HG02973 (cell line): ENCODE measurements at regions not wholly inside any gene's neighbourhood (a gene's known extent, or its start where the extent isn't known, plus 50 kb on each side); places are given as distances from the start of the nearest gene placed in this dataset.
A peak's percentile ranks its signal among the peaks of the same experiment; 100 is the strongest.

Experiments
- ATAC-seq: cut with Tn5 transposase; IDR thresholded peaks from one replicate; pipeline ENCODE4 v1.9.1; 2021; ENCODE audit warnings: moderate library complexity; ENCODE audit not compliant: unreplicated experiment

DNA sequence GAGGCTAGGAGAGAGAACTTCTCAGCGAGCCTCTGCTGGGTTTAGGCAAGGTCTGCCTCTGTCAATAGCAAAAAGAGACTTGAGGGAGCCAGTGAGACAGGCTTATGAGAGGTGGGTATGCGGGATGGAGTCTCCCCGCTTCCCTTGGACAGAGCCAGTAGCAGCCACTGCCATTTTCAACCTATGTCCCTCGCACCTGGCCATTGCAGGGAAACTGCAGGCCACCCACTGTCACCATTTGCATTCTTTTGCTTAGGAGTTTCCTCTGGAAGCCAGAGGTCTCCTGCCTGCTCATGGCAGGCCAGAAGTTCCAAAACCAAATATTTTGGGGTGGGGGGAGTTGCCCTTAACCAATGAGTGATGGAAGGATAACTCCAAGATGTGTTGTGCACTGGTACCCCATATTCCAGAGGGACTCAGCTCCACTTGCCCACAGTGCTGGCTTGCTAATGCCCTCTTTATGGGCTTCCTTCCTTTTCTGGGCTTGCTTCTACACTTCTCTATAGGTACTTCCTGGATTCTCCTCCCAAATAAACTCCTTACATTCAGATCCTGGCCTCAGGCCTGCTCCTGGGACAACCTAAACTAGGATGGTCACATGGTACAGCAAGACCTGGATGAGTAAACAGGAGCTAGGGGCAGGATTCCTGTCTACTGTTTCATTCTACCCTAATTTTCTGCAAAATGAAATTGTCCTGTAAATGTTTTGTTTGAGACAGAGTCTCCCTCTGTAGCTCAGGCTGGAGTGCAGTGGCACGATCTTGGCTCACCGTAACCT, 108.9 kb upstream of the PROK2 start:
- no peak for ATAC-seq

DNA sequence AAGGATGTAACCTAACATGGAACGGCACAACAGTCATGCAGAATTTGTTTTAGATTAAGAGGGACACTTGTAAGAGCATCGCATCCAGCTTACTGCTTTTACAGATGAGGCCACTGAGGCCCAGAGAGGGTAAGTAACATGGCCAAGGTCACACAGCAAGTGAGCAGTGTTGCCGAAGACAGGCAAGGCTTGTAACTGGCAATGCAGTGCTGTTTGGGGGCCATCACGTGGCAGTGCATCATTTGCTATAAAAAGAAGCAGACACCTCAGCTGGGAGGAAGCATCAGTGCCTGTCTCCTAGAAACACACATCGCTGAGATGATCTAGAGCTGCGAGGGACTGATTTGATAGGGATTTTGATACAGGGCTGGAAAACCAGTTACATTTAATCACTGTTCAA, 108.2 kb upstream of the PROK2 start:
- ATAC-seq, result no peak

DNA sequence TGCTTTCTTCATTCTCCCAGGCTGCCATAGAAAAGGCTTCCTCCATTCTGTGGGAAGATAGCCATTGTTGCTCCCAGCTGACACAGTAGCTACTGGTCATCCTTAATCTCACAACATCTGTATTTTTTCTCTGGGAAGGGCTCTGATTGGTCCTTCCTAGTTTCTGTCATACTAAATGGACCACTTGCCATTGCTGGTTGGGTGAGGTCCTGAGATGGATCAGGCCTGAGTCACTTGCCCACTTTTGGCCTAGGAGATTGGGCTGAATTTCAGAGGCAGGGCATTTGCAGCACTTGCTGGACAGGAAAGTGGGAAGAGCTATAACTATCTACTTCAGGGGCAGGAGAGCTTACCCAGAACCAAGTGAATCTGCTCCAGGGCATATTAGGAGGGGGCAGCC, 106.5 kb upstream of the PROK2 start:
- no peak for ATAC-seq

DNA sequence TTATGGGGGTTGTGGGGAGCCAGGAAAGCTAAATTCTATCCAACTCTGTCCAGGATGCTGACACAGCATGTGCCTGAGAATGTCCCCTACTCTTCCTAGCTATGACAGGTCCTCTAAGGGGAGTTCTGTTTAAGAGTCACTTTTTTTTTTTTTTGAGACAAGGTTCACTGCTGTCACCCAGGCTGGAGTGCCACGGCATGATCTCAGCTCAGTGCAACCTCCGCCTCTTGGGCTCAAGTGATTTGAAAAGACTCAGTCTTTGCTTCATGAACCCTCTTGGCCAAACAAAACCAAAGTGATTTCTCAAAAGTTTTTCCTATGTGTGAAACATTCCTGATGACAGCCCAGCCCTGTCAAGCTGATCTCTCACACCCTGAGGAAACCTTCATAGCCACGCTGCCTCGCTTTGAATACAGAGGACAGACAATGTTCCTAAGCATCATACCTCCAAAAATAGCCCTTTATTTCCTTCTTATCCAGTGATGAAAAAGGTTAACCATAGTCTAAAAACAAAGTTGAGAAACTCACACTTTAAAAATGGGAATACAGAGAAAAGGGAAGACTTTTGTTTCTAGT, 105.5 kb upstream of the PROK2 start:
- ATAC-seq, result no peak

DNA sequence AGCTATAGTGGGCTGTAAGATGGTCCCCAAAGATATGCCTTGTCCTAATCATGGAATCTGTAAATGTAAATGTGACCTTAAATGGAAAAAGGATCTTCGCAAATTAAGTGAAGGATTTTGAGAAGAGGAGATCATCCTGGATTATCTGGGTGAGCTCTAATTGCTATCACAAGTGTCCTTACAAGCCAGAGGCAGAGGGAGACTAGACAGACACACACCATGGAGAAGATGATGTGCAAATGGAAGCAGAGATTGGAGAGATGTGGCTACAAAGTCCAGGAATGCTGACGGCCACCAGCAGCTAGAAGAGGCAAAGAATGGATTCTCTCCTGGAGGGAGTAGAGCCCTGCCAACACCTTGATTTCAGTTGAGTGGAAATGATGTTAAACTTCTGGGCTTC, 102.3 kb upstream of the PROK2 start:
- ATAC-seq, result no peak

DNA sequence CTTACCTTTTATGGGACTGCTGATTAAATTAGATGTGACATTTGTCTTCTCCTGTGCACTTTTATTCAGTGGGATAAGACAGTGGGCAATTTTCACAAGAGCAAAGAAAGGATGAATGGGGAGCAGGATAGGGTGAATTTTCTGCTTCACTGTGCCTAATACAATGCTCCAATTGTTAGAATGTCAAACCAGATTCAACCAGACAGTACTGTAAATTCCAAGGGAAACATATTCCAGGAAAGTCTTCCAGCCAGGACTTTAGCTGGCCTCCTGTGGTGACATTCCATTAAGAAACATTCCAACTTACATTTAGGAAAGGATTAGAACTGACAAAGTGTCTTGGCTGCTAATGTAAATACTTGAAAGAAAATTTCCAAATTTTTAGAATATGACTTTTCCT, 100.1 kb upstream of the PROK2 start:
- ATAC-seq, result no peak

DNA sequence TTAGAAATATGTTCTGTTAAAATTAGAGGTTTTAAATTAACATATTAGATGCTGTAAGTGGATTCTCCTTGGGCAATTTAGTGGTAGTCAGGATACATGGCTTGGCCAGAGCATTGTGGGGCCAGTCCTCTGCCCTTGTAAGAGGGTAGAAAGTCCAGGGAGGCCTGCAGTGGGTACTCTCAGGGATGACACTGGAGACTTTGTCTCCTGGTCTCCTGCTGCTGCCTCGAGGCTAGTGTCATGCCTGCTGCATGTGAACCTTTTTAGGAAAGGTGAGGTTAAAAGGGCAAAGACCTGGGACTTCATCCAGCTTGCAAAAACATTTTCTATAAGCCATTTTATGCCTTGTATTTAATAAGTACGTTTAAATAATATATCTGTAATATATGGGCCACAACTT, 96.8 kb upstream of the PROK2 start:
- no peak for ATAC-seq

DNA sequence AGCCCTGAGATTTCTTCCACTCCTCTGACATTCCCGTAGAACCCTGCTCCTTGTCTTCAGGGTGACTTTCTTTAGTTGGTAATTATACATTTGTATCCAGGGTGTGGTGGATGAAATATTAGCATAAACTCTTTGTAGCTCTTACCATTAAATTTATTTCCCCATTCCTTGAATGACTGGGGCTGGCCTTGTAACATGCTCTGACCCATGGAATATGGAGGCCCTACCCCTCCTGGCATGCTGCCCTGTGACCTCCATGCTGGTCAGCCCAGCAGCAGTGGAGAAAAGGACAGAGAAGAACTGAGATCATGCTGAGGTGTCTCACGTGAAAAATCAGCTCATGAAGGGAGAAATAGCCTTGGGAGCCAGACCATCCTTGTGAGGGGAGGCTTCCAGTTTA, 96.1 kb upstream of the PROK2 start:
- ATAC-seq, result no peak

DNA sequence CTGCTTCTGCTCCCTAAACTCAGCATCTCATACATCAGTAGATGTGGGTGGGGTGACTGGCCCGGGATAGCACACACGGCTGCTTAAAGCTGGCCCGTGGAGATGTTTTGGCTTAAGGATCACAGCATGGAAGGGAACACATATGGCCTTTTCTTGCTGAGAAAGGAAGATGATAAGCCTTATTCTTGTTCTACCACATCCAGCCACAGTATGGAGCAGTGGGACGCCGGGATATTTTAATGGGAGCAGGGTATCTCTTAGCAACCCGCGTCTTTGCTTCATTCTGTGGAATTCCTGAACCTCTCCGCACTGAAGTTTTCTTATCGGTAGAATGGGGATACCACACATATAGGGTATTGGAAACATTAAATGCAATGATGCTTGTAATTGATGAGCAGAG, 94.1 kb upstream of the PROK2 start:
- no peak for ATAC-seq

DNA sequence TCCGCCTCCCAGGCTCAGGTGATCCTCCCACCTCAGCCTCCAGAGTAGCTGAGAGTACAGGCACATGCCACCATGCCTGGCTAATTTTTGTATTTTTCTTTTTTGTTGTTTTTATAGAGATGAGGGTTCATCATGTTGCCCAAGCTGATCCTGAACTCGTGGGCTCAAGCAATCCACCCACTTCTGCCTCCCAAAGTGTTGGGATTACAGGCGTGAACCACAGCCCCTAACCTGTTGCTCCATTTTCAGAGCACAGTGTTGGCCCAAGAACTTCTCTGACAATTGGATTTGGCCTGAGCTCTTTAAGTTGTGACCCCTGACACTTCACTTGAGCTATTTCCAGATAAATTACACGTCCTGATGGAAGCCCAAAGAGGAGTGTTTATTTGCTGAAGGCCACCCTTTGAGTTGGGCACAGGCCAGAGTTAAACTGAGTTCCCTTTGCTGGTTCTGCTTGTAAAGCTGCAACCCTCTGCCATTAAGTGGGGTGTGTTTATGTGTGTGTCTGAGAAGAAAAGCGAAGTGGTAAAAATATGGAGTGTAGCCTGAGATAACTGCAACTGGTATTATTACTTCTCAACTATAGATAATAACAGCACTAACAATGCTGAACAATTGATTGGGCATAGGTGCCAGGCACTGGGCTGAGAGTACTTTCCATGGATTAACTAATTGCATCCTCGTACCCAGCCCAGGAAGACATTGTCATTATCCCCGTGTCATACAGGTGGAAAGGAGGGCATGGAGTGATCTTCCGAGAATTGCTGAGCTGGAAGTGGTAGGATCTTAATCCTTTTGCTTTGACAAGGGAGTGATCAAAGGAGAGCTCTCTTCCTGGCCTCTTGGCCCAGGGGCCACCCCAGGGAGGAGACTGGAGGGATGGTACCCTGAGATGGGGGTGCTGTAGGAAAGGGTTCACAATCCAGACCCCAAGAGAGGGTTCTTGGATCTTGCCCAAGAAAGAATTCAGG, 91.5 kb upstream of the PROK2 start:
- no peak for ATAC-seq

DNA sequence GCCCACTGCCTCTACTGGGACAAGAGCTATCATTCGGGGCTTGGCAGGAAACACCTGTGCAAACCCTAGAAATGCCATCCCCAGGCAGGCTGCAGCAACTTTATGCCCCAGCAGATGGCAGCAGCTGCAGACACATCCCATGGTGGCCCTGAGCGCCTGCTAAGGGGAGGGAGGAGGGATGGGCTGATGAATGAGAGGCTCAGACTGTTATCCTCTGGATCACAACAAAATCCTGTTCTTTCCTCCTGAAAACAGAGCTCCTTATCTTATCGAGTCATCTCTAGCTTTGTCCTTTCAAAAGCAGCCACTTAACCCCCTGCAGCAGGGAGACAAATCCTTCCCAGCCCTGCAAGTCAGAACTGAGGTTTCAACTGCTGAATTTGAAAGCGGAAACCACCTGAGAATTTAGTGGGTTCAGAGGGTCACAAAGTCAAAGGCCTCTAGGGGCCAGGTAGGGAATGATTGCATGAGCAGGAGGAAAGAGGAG, 90.6 kb upstream of the PROK2 start:
- peak; percentile 85 for ATAC-seq

DNA sequence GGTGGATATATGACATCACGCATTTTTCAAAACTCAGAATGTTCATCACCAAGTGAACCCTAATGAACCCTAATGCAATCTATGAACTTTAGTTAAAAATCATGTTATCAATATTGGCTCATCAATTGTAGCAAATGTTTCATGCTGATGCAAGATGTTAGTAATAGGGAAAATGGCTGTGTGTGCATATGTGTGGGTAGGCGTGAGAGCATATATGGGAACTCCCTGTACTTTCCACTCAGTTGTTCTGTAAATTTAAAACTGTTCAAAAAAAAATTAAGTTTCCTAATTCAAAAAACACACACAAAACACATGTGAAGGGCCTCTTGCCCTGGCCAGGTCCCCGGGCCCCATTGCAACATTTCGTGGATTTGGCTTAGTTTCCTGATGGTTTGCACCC, 89.7 kb upstream of the PROK2 start:
- ATAC-seq, result no peak

DNA sequence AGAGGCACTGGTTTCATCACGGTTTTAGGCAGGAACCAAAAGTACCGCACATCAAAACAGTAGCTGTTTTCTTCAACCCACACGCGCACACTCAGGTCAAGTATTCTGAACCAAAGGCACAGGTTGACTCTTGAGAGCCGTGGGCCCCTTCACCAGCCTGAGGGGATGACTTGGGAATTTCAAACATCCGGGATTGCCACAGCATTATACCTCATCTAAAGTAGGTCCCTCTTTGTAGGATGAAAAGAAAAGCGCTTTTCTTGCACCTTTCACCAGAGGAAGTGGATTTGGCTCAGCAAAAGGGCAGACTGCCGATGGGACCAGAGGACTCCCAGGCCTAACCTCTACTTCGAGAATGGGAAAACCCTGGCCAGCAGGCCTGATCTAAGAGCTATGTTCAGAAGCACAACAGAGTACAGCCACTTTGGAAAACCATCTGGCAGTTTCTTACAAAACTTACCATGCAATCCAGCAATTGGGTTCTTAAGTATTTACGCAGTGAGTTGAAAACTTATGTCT, 88.2 kb upstream of the PROK2 start:
- no peak for ATAC-seq

DNA sequence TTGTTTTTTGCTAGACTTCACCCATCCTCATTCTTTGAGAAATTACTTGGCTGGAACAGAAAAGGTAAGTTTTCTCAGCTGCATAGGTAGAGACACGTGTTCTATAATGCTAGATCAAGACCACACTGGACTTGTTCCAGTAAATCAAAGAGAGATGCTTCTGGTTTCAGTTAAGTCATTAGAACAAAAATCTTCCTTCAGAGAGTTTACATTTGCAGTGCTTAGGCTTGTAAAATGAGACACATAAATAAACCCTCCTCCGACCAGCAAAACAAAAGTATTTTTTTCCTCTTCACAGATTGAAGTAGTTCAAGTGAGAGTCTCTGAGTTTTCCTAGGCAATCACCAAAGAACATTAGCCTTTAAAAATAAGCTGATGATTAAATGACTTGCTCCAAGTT, 87.3 kb upstream of the PROK2 start:
- ATAC-seq, result no peak

DNA sequence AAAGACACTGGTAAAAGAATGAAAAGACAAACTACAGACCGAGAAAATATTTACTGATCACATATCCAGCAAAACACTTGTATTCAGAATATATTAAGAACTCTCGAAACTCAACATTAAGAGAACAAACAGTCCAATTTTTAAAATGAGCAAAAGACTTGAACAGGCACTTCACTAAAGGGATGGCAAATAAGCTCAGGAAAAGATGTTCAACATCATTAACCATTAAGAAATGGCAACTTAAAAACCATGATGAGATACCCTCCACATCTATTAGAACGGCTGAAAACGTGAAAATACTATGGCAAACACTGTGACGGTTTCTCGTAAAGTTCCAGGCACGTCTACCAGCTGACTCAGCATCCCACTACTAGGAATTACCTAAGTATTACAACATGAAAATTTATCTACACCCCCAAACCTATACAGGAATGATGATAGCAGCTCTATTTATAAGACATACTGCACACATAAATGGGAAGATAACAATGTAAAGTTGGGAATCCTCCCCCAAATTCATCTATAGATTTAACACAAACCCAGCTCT, 86.1 kb upstream of the PROK2 start:
- no peak for ATAC-seq

DNA sequence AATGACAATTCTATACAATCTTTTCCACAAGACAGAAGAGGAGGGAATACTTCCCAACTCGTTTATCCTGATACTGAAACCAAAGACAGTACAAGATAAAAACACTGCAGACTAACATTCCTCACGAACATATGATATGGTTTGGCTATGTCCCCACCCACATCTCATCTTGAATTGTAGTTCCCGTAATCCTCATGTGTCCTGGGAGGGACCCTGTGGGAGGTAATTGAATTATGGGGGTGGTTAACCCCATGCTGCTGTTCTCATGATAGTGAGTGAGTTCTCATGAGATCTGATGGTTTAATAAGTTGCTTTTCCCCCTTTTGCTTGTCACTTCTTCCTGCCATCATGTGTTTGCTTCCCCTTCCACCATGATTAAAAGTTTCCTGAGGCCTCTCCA, 83.9 kb upstream of the PROK2 start:
- ATAC-seq, result no peak

DNA sequence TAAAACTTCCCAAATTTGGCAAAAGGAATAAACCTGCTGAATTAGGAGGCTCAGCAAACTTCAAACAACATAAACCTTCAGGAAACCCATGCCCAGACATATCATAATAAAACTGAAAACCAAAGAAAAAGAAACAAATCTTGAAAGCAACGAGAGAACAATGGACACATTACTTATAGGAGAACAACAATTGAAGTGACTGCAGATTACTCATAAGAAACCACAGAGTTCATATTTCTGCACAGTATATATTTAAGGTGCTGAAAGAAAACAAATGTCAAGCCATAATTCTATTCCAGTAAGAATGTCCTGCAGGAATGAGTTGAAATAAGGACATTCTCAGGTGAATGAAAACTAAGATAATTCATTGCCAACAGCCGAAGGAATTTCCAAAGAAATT, 80.8 kb upstream of the PROK2 start:
- no peak for ATAC-seq

DNA sequence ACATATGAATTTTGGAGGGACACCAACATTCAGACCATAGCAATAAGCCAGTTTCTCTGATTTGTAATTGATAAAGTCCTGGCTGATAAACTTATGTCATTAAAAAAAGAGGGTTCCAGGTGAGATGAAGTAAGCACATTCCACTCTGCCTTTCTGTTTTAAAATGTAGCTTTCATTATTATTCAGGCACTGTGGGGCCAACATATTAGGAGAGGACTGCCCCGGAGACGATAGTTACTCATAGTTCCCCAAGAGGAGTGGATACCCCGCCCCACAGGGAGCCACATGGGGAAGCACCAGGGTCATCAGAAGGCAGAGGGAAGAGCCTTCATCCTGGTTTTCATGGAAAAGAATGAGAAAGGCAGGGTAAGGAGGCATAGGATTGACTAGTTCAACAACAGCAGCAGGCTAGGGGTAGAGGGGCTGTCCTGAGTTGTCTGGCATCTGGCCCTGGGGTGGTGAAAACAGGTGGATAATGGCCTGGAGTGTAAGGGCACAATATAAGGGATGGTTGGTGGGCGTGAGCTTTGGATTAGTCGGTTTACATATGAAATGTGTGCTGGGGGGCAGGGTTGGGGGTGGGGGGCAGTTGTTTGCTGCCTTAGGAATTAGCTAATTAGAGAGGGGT, 78.7 kb upstream of the PROK2 start:
- no peak for ATAC-seq

DNA sequence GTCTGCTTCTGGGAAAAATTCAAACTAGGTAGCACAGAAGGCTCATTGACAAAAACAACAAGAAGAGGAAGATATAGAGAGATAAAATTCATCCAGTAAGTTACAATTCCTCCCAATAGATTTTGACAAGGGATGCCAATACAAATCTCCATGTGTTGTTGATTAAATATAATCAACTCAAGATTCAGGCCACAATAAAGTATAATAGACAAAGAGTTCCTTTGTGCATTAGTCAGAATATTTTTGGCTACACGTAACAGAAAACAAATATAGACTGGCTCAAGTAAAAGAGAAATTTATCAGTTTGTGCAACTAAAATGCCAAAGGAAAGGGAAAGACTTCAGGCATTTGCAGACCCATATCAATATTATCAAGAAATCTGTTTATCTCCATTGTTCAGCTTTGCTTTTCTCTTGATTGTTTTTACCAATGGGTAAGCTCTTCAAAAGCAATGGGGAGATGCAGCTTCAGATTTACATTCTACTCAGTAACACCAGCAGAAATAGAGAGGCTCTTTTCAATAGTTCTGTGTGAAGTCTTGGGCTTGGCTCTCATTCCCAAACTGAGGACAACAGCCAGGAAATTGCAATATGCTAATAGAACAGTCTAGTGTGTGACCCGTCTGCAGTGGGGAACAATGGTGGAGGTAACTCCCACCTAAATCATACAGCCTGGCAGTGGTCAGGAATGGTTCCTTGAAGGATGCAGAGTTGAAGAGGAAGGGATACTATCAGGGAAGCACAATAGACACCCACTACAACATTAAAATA, 77.6 kb upstream of the PROK2 start:
- ATAC-seq, result no peak

DNA sequence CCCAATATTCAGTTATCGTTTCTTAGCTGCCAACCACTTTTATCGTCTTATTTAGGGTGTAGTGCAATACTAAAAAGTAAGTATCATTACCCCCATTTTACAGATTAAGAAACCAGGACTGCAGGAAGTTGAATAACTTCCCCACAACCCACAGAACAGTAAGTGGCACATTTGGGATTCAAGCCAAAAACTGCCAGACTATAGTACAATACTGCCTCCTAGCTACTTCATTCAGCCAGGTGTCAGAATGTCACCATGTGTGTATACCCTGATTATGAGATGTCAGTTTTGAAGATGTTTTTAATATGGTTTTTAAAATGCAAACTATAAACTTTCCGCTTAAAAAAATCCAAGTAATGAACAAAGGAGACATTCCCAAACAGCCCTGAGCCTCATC, 74.2 kb upstream of the PROK2 start:
- no peak for ATAC-seq
